Peyer's patch (tissue), 4 donors: ENCODE measurements at regions not wholly inside any gene's neighbourhood (a gene's known extent, or its start where the extent isn't known, plus 50 kb on each side); places are given as distances from the start of the nearest gene placed in this dataset.
A peak's percentile ranks its signal among the peaks of the same experiment; 100 is the strongest.

Experiments
- DNase-seq, 3 donors: peaks; one replicate each; pipeline ENCODE4 v3.0.0-alpha.2; 2017 to 2019
- H3K27ac ChIP-seq, 4 donors: fragments of 200-600 bp; sonication (generic); one replicate each; pipeline ENCODE4 v1.5.1; 2016 to 2019
- H3K27me3 ChIP-seq, 2 donors: fragments of 200-600 bp; sonication (generic); one replicate each; pipeline ENCODE4 v1.5.1; 2019
- H3K36me3 ChIP-seq, 3 donors: fragments of 200-600 bp; sonication (generic); one replicate each; pipeline ENCODE4 v1.5.1; 2016 to 2019
- H3K4me1 ChIP-seq, 4 donors: fragments of 200-600 bp; sonication (generic); one replicate each; pipeline ENCODE4 v1.5.1; 2016 to 2019
- H3K4me3 ChIP-seq, 4 donors: fragments of 200-600 bp; sonication (generic); 1 replicate in 3 of 4; 2 replicates in 1 of 4; pipeline ENCODE4 v1.5.1; 2016 to 2019; ENCODE audit warnings: mild to moderate bottlenecking in 1 of 4
- H3K9me3 ChIP-seq, 4 donors: fragments of 200-600 bp; sonication (generic); one replicate each; pipeline ENCODE4 v1.5.1; 2016 to 2019; ENCODE audit warnings: mild to moderate bottlenecking in 1 of 4
- POLR2A ChIP-seq, 2 donors: fragments of 450-650 bp; IDR thresholded peaks; one replicate each; pipeline ENCODE4 v1.5.1; 2017; ENCODE audit warnings: antibody characterized with exemption in 2 of 2, mild to moderate bottlenecking in 2 of 2, moderate library complexity in 2 of 2
- TF ChIP-seq, protein P1 (sequence below), 6 experiments: fragments of 450-650 bp in 4 of 6; fragments of 200-600 bp in 2 of 6; sonication (generic) in 1 of 6; IDR thresholded peaks; one replicate each; pipeline ENCODE4 v1.5.1; 2017 to 2019; ENCODE audit warnings: antibody characterized with exemption in 6 of 6, mild to moderate bottlenecking in 3 of 6, moderate library complexity in 1 of 6

DNA sequence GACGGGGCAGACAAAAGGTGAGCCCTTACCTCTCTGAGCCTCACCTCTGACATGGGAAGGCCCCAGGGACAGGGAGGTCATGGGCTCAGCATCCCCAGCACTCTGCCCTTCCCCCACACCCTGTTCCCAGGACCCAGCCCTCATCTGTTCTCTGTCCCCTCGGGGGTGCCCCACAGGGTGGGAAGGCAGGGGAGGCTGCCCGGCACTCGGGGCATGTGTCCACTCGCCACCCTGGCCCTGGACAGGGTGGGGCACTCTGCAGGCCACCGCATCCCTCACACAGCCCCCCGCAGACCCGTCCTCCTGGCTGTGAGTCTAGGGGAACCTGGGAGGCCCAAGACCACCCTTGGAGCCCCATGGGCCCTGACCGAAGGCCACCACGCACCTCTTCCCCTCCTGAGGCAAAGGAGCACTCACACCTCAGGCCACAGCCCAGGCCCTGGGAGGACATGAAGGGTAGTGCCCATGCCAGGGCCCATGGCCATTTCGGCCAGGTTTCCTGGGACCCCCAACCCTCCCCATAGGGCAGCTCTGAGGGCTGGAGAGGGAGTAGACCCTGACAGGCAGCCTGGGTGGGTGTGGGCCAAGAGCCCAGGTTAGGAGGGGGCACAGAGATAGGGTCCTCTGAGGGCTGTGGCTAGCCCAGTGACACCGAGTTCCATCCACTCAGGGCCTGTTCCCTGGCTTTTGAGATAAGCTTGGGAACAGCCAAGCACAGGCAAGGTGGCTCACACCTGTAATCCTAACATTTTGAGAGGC, 193.1 kb downstream of the IGLL1 start:
- H3K36me3 ChIP-seq: no peaks in the 10 kb centered on the region
- TF ChIP-seq, protein P1, sequence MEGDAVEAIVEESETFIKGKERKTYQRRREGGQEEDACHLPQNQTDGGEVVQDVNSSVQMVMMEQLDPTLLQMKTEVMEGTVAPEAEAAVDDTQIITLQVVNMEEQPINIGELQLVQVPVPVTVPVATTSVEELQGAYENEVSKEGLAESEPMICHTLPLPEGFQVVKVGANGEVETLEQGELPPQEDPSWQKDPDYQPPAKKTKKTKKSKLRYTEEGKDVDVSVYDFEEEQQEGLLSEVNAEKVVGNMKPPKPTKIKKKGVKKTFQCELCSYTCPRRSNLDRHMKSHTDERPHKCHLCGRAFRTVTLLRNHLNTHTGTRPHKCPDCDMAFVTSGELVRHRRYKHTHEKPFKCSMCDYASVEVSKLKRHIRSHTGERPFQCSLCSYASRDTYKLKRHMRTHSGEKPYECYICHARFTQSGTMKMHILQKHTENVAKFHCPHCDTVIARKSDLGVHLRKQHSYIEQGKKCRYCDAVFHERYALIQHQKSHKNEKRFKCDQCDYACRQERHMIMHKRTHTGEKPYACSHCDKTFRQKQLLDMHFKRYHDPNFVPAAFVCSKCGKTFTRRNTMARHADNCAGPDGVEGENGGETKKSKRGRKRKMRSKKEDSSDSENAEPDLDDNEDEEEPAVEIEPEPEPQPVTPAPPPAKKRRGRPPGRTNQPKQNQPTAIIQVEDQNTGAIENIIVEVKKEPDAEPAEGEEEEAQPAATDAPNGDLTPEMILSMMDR (IDR thresholded peaks at IDR 0.05): no peak
- no peak for TF ChIP-seq POLR2A (IDR thresholded peaks at IDR 0.05)
- H3K4me3 ChIP-seq: no peak overlapping the region
- H3K27me3 ChIP-seq: no peaks in the 10 kb centered on the region
- H3K9me3 ChIP-seq: no peaks in the 10 kb centered on the region
- DNase-seq: peak in 2 of 3 donors; percentile 43 to 47
- H3K4me1 ChIP-seq: peaks cover 0 to 3% (median 0%) of the 10 kb centered on the region in 4 donors
- H3K27ac ChIP-seq: no peak overlapping the region

DNA sequence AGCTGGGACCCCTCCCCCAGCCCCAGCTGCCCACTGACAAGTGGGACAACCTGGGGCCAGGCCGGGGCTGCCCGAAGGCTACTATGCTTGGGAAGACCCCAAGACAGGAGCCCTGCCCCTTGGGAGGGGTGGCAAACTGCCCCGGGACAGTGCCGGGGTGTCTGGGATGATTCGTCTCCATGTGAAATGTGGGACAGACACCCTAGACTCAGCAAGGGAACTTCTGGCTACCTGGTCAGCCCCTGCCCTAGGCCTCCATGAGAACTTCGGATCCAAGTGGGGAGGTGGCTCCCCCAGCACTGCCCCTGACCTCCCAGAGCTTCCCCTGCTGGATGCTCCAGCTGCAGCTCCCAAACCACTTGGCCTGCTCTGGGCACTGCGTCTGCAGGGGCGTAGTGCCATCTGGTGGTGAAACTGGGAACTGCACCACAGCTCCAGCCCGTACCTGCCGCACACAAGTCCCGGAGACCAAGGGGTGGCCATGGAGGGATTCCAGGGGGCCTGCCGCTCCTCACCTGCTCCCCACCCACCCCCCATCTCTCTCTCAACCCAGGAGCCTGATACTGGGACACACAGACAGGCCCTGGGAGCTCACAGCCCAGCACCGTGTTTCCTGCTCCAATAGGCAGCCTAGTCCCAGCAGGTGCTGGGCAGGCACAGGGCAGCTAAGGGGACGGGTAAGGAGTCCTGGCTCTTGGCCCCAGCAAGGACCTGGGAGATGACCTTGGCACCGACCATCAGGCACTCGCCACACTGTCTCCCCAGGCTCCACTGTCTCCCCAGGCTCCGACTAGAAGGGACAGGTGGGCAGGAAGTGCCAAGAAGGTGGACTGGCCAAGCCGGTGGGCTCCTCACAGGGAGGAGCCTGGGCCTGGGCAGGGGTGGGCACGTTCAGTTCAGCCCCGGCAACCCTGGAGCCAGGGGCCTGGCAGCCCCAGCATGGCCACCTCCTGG, 194.1 kb downstream of the IGLL1 start:
- Histone ChIP-seq H3K36me3 (no peaks in the 10 kb centered on the region), H3K4me3 (no peak overlapping the region), H3K4me1 (peaks cover 0 to 3% (median 0%) of the 10 kb centered on the region in 4 donors), H3K27me3 (no peaks in the 10 kb centered on the region), H3K9me3 (no peaks in the 10 kb centered on the region), H3K27ac (no peak overlapping the region)
- DNase-seq: peak; percentile 75 to 91 (median 91)
- TF ChIP-seq, protein P1 (IDR thresholded peaks at IDR 0.05): peak; percentile 88 to 100 (median 98)
- TF ChIP-seq POLR2A (IDR thresholded peaks at IDR 0.05): no peak

DNA sequence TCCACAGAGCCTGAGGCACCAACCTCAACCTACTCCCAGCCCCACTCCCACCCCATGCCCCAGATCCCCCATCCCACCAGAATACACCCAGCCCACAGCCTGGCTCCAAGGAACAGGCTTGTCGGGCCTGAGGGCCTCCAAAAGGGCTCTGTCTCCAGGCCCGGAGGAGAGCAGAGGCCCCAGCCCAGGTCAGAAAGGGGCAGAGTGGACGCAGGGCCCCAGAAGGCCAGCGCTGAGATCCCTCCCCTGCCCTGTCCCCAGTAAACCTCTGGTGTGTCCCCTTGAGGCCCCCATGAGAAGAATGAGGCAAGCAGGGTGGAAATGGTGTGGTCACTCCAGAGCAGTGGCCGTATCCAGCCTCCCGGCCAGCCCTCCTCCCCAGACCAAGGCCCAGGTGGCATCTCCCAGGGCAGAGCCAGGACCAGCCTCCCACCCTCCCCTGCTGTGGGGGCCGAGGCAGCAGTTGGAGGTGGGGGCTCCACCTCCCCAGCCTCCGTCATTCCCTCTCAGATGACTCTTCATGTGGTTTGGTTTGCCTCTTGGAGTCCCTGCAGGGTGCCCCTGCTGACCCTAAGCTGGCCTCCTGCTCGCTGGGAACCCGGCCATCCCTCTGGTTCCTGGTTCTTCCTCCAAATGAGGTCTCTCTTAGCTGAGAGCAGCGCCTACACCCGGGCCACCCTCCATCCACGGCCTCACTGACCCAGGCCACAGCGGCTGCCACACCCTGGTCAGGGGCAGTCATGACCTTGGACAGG, 195.0 kb downstream of the IGLL1 start:
- Histone ChIP-seq H3K9me3 (no peaks in the 10 kb centered on the region), H3K36me3 (no peaks in the 10 kb centered on the region), H3K27ac (no peak overlapping the region), H3K4me3 (no peak overlapping the region), H3K27me3 (no peaks in the 10 kb centered on the region), H3K4me1 (peaks cover 0 to 3% (median 0%) of the 10 kb centered on the region in 4 donors)
- no peak for TF ChIP-seq POLR2A (IDR thresholded peaks at IDR 0.05)
- TF ChIP-seq, protein P1 (IDR thresholded peaks at IDR 0.05): no peak
- peak in 1 of 3 donors; percentile 43 for DNase-seq

DNA sequence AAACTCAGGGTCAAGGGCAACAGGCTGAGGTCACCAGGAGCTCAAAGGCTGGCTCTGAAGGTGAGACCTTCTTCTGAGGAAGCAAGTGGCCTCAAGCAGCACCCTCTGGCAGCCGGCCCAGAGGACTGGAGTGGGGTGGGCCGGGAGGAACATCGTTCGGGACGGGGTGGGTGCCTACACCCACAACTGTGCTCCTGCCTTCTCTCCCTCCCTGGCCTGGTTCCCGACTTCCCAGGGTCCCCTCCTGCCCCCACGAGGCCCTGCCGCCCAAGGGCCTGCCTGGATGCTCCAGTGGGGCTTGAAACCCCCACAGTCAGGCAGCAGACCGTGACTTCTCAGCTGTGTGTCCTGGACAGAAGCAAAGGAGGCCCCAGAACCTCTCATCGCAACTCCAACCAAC, 195.7 kb downstream of the IGLL1 start:
- TF ChIP-seq POLR2A (IDR thresholded peaks at IDR 0.05): no peak
- H3K27ac ChIP-seq: no peak overlapping the region
- H3K4me3 ChIP-seq: no peak overlapping the region

DNA sequence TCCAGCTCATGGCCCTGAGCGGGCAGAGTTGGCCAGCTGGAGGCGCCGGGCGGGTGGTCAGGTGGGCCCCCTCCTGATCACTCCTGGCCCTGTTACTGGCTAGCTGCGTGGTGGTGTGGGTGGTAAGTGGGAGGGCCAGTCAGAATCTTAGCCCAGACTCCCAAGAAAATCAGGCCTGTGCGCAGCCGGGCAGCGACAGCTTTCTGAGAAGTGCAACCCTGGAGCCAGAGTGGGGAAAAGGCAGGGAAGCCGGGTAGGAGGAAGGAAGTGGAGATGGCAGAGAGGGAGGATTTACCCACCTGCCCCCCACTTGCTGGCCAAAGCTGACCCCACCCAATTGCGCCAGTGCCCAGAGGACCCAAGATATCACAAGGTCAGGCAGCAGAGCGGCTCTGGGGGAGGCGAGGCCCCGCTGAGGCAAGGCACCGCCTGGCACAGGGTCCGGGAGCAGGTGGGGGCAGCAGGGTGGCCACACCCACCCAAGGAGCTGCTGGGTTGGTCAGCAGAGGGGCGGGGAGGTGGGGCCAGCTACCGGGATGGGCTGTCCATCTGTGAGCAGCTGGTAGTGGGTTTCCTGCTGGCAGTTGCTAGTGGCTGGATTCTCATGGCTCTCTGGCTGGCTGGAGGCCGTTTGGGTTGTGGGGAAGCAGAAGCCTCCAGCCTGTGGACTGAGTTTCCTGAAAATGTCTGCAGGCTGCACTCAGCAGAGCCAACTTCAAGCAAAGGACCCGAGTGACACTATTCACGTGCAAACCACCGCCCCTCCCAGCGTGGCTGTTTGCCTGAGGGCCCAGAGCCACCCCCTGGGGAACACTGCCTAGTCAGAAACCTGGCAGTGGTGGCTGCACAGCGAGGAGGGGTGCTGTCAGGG, 196.4 kb downstream of the IGLL1 start:
- H3K27ac ChIP-seq: no peak overlapping the region
- H3K9me3 ChIP-seq: no peaks in the 10 kb centered on the region
- peaks cover 0 to 3% (median 0%) of the 10 kb centered on the region in 4 donors for H3K4me1 ChIP-seq
- peak in 1 of 3 donors; percentile 49 for DNase-seq
- H3K36me3 ChIP-seq: no peaks in the 10 kb centered on the region
- TF ChIP-seq, protein P1 (IDR thresholded peaks at IDR 0.05): no peak
- no peak for TF ChIP-seq POLR2A (IDR thresholded peaks at IDR 0.05)
- H3K27me3 ChIP-seq: no peaks in the 10 kb centered on the region
- no peak overlapping the region for H3K4me3 ChIP-seq

More for the DNA sequence above, 195.7 kb downstream of the IGLL1 start:
- peaks cover 0 to 3% (median 0%) of the 10 kb centered on the region in 4 donors for H3K4me1 ChIP-seq
- H3K27me3 ChIP-seq: no peaks in the 10 kb centered on the region
- H3K9me3 ChIP-seq: no peaks in the 10 kb centered on the region
- peak in 1 of 3 donors; percentile 38 for DNase-seq
- H3K36me3 ChIP-seq: no peaks in the 10 kb centered on the region
